ENCODE measurements at regions not wholly inside any gene's neighbourhood (a gene's known extent, or its start where the extent isn't known, plus 50 kb on each side); places are given as distances from the start of the nearest gene placed in this dataset.

DNA sequence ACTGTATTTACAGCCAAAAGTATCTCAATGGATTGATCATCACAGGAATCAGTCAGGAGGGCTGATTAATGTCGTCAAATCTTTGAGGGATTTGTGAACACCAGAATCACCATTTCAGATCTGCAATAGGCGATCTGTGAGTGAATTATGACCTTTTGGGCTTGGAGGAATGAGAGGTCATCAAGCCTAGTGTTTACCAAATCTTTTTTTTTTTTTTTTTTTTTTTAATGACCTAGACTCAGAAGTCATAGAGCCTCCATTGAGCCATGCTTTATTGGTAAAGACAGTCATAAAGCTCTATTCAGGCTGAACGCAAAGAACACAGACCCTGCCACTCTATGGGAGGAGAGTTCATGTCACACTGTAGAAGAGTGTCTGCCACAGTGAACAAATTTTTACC lies 97.7 kb downstream of the SOCS6 start:
- BruUV-seq (replicated peaks) = no TSS peak
- ChIA-PET CTCF (interaction anchor here (1.1 kb wide), 1 partner anchor 8 kb away, joined by 4 read pairs; no protein-coding TSS in a partner anchor), POLR2A (no interaction called here)
- no peaks in the 10 kb centered on the region for H3K9me3 Mint-ChIP-seq (ENCODE audit: unreplicated experiment)
- H3K4me3 Mint-ChIP-seq (ENCODE audit: unreplicated experiment) = no peak overlapping the region
- no peaks in the 10 kb centered on the region for H3K36me3 Mint-ChIP-seq (ENCODE audit: insufficient read depth, unreplicated experiment)
- peaks cover 25% of the 10 kb centered on the region for H3K4me1 Mint-ChIP-seq (ENCODE audit: insufficient read depth, unreplicated experiment)
- H3K27ac Mint-ChIP-seq (ENCODE audit: low read depth, unreplicated experiment) = no peak overlapping the region
- H3K27me3 Mint-ChIP-seq (ENCODE audit: insufficient read depth, unreplicated experiment) = no peaks in the 10 kb centered on the region
- TF ChIP-seq, protein P1, sequence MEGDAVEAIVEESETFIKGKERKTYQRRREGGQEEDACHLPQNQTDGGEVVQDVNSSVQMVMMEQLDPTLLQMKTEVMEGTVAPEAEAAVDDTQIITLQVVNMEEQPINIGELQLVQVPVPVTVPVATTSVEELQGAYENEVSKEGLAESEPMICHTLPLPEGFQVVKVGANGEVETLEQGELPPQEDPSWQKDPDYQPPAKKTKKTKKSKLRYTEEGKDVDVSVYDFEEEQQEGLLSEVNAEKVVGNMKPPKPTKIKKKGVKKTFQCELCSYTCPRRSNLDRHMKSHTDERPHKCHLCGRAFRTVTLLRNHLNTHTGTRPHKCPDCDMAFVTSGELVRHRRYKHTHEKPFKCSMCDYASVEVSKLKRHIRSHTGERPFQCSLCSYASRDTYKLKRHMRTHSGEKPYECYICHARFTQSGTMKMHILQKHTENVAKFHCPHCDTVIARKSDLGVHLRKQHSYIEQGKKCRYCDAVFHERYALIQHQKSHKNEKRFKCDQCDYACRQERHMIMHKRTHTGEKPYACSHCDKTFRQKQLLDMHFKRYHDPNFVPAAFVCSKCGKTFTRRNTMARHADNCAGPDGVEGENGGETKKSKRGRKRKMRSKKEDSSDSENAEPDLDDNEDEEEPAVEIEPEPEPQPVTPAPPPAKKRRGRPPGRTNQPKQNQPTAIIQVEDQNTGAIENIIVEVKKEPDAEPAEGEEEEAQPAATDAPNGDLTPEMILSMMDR (IDR thresholded peaks at IDR 0.05; ENCODE audit: unreplicated experiment) = no peak
- no peak for DNase-seq (ENCODE audit: unreplicated experiment)
- intact Hi-C loops (cut with micrococcal nuclease) = loop anchor here (10.0 kb wide), 1 partner anchor 92 kb away; no protein-coding TSS in a partner anchor

DNA sequence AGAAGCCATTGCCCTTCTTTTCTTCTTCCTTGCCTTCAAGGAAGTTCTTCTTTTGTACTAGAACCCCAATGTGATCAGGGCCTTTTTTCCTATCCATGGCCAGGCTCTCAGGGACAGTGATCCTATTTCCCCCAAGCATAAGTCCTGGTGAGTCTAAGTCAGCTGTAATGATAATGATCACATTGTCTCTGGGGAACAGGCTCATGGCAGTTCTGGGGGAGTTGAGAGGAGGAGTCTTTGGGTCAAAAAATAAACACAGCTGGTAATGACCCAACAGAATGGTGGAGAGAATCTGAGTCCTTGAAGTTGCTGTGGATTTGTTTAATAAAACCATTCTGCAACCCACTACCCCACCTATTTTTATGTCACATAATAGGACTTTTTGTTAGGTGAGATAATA lies 96.6 kb downstream of the SOCS6 start:
- ChIA-PET CTCF (interaction anchor here (0.6 to 0.7 kb wide), 2 partner anchors 36 to 43 kb away, joined by 3 read pairs; no protein-coding TSS in a partner anchor), POLR2A (interaction anchor here (1.7 to 1.8 kb wide), 2 partner anchors 13 to 37 kb away, joined by 7 to 9 read pairs; no protein-coding TSS in a partner anchor)
- Mint-ChIP-seq H3K4me1 (ENCODE audit: insufficient read depth, unreplicated experiment) (peaks cover 29% of the 10 kb centered on the region), H3K9me3 (ENCODE audit: unreplicated experiment) (no peaks in the 10 kb centered on the region), H3K36me3 (ENCODE audit: insufficient read depth, unreplicated experiment) (no peaks in the 10 kb centered on the region), H3K4me3 (ENCODE audit: unreplicated experiment) (no peak overlapping the region), H3K27ac (ENCODE audit: low read depth, unreplicated experiment) (peak overlapping the region; percentile 89), H3K27me3 (ENCODE audit: insufficient read depth, unreplicated experiment) (no peaks in the 10 kb centered on the region)
- no peak for DNase-seq (ENCODE audit: unreplicated experiment)
- no TSS peak for BruUV-seq (replicated peaks)
- intact Hi-C loops (cut with micrococcal nuclease) = loop anchor here (10.0 kb wide), 1 partner anchor 91 kb away; no protein-coding TSS in a partner anchor
- TF ChIP-seq, protein P1 (IDR thresholded peaks at IDR 0.05; ENCODE audit: unreplicated experiment) = no peak

DNA sequence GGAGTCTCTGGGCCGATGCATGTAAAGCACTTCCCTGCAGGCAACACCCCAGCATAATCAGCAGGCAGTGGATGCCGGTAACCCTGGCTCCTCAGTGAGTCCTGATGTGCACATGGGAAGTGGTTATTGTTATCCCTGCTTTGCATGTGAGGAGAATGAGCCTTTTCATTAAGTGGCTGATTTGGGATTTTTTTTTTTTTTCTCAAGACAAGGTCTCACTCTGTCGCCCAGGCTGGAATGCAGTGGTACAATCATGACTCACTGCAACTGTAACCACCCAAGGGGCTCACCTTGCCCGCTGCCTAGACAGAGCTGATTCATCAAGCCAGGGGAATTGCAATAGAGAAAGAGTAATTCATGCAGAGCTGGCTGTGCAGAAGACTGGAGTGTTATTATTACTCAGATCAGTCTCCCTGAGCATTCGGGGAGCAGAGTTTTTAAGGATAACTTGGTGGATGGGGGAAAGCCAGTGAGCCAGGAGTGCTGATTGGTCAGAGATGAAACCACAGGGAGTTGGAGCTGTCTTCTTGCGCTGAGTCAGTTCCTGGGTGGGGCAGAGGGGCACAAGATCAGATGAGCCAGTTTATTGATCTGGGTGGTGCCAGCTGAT lies 95.4 kb downstream of the SOCS6 start:
- TF ChIP-seq, protein P1 (IDR thresholded peaks at IDR 0.05; ENCODE audit: unreplicated experiment) = no peak
- CTCF ChIA-PET = interaction anchor here (0.6 to 1.1 kb wide), 3 partner anchors 12 to 59 kb away, joined by 3 read pairs; no protein-coding TSS in a partner anchor
- Mint-ChIP-seq H3K9me3 (ENCODE audit: unreplicated experiment) (no peaks in the 10 kb centered on the region), H3K27ac (ENCODE audit: low read depth, unreplicated experiment) (peak overlapping the region; percentile 89), H3K36me3 (ENCODE audit: insufficient read depth, unreplicated experiment) (no peaks in the 10 kb centered on the region), H3K4me3 (ENCODE audit: unreplicated experiment) (peak overlapping the region; percentile 64), H3K4me1 (ENCODE audit: insufficient read depth, unreplicated experiment) (peaks cover 29% of the 10 kb centered on the region), H3K27me3 (ENCODE audit: insufficient read depth, unreplicated experiment) (no peaks in the 10 kb centered on the region)
- POLR2A ChIA-PET = interaction anchor here (0.6 to 1.8 kb wide), 4 partner anchors 12 to 38 kb away, joined by 3 to 9 read pairs (median 6); no protein-coding TSS in a partner anchor
- BruUV-seq (replicated peaks) = TSS peak; percentile 73
- DNase-seq (ENCODE audit: unreplicated experiment) = peak; percentile 90
- intact Hi-C loops (cut with micrococcal nuclease) = loop anchor here (1.0 to 10.0 kb wide), 3 partner anchors 50 to 187 kb away; no protein-coding TSS in a partner anchor

DNA sequence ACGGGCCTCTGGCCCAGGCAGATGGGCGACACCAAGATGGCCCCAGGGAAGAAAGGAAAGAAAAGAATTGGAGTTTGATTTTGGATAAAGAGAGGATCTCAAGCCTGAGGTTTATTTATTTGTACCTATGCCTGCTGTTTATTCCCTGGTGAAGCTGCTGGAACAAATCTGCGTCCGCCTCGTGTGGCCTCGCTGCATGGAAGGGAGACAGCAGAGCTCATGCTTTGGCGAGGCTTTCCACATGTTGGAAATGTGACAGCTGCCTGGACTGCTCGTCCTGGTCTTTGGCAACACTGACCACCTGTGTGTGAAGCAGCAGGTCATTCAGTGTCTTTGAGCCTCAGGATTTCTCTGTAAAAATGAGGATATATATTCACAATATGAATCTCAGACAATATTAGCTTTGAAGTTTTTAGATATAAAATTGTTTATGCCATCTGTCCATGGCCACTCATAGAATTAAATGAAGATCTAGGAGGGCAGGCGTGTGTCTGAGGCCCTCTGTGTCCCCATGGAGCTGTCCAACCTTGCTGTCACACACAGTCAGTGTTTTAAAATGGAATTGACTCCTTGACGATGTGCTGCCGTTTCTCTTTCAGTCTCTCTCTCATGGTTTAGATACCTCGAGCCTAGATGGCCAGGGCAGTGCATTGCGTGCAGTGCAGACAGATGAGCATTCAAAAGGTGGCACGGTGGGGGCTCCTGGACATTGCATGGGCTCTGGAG lies 94.3 kb downstream of the SOCS6 start:
- CTCF ChIA-PET = interaction anchor here (0.6 to 1.2 kb wide), 3 partner anchors 10 to 61 kb away, joined by 3 to 4 read pairs (median 3); no protein-coding TSS in a partner anchor
- no peak for DNase-seq (ENCODE audit: unreplicated experiment)
- POLR2A ChIA-PET = interaction anchor here (1.8 kb wide), 1 partner anchor 39 kb away, joined by 5 read pairs; no protein-coding TSS in a partner anchor
- Mint-ChIP-seq H3K27ac (ENCODE audit: low read depth, unreplicated experiment) (peak overlapping the region; percentile 4), H3K27me3 (ENCODE audit: insufficient read depth, unreplicated experiment) (no peaks in the 10 kb centered on the region), H3K36me3 (ENCODE audit: insufficient read depth, unreplicated experiment) (no peaks in the 10 kb centered on the region), H3K9me3 (ENCODE audit: unreplicated experiment) (no peaks in the 10 kb centered on the region), H3K4me1 (ENCODE audit: insufficient read depth, unreplicated experiment) (peaks cover 29% of the 10 kb centered on the region), H3K4me3 (ENCODE audit: unreplicated experiment) (peak overlapping the region; percentile 21)
- BruUV-seq (replicated peaks) = no TSS peak
- TF ChIP-seq, protein P1 (IDR thresholded peaks at IDR 0.05; ENCODE audit: unreplicated experiment) = no peak
- intact Hi-C loops (cut with micrococcal nuclease) = loop anchor here (5.0 to 10.0 kb wide), 2 partner anchors 88 to 186 kb away; no protein-coding TSS in a partner anchor

Measured in MCF 10A (cell line).